Endothelial cell (in vitro differentiated cells): ENCODE measurements at regions not wholly inside any gene's neighbourhood (a gene's known extent, or its start where the extent isn't known, plus 50 kb on each side); places are given as distances from the start of the nearest gene placed in this dataset.

Experiments
- DNase-seq: peaks from one replicate; pipeline ENCODE4 v3.0.0; 2021; ENCODE audit warnings: low spot score
- H3K27ac Mint-ChIP-seq: one replicate; pipeline ENCODE4 v1.8.0; 2021; ENCODE audit warnings: mixed read lengths, inconsistent platforms; ENCODE audit not compliant: unreplicated experiment
- H3K27me3 Mint-ChIP-seq: one replicate; pipeline ENCODE4 v1.8.0; 2021; ENCODE audit warnings: mild to moderate bottlenecking, moderate library complexity, mixed read lengths, inconsistent platforms; ENCODE audit not compliant: unreplicated experiment
- H3K36me3 Mint-ChIP-seq: one replicate; pipeline ENCODE4 v1.8.0; 2021; ENCODE audit warnings: mild to moderate bottlenecking, low read depth, mixed read lengths, inconsistent platforms; ENCODE audit not compliant: unreplicated experiment
- H3K4me1 Mint-ChIP-seq: one replicate; pipeline ENCODE4 v1.8.0; 2021; ENCODE audit warnings: mild to moderate bottlenecking, mixed read lengths, inconsistent platforms; ENCODE audit not compliant: unreplicated experiment
- H3K4me3 Mint-ChIP-seq: one replicate; pipeline ENCODE4 v1.8.0; 2021; ENCODE audit warnings: mild to moderate bottlenecking, mixed read lengths, inconsistent platforms; ENCODE audit not compliant: unreplicated experiment
- H3K9me3 Mint-ChIP-seq: one replicate; pipeline ENCODE4 v1.8.0; 2021; ENCODE audit warnings: mixed read lengths, inconsistent platforms; ENCODE audit not compliant: unreplicated experiment
- TF ChIP-seq, protein P1 (sequence below): fragments of 200-600 bp; sonication (generic); IDR thresholded peaks from one replicate; pipeline ENCODE4 v1.5.0; 2021; ENCODE audit warnings: antibody characterized with exemption; ENCODE audit not compliant: unreplicated experiment

DNA sequence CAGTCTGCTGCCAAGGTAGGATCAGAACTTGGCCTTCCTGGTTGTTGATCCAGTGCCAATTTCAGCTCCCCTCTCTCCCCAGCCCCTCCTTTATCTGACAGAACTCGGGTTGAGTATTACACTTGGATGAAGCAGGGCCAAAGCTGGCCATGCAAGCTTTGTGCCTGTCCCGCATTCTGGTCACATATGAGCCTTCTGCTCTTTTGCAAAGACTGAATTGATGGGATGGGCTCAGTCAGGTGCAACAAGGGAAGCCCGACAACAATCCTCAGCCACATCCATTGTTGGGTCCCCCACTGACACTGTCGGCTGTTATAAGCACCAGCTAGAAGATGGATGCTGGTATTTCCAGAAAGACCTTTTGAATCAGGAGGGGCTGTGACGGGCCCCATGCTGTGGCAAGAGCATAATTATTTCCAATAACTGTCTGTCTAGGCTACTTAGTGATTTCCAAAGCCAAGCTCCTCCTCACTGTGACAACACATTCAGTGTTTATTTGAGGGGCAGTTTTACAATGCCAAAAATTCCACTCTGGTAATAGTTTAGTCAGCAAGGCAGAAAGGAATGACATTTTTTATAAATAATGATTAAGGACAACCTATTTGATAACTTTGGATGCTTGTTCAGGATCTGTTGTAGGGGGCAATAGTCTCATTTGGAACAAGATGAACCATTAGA lies 146.8 kb upstream of the FRMD4B start:
- no peak overlapping the region for H3K27ac Mint-ChIP-seq
- no peaks in the 10 kb centered on the region for H3K36me3 Mint-ChIP-seq
- H3K4me3 Mint-ChIP-seq = no peak overlapping the region
- DNase-seq = no peak
- H3K9me3 Mint-ChIP-seq = no peaks in the 10 kb centered on the region
- peaks cover 4% of the 10 kb centered on the region for H3K4me1 Mint-ChIP-seq
- TF ChIP-seq, protein P1, sequence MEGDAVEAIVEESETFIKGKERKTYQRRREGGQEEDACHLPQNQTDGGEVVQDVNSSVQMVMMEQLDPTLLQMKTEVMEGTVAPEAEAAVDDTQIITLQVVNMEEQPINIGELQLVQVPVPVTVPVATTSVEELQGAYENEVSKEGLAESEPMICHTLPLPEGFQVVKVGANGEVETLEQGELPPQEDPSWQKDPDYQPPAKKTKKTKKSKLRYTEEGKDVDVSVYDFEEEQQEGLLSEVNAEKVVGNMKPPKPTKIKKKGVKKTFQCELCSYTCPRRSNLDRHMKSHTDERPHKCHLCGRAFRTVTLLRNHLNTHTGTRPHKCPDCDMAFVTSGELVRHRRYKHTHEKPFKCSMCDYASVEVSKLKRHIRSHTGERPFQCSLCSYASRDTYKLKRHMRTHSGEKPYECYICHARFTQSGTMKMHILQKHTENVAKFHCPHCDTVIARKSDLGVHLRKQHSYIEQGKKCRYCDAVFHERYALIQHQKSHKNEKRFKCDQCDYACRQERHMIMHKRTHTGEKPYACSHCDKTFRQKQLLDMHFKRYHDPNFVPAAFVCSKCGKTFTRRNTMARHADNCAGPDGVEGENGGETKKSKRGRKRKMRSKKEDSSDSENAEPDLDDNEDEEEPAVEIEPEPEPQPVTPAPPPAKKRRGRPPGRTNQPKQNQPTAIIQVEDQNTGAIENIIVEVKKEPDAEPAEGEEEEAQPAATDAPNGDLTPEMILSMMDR = no peak
- peaks cover 2% of the 10 kb centered on the region for H3K27me3 Mint-ChIP-seq

DNA sequence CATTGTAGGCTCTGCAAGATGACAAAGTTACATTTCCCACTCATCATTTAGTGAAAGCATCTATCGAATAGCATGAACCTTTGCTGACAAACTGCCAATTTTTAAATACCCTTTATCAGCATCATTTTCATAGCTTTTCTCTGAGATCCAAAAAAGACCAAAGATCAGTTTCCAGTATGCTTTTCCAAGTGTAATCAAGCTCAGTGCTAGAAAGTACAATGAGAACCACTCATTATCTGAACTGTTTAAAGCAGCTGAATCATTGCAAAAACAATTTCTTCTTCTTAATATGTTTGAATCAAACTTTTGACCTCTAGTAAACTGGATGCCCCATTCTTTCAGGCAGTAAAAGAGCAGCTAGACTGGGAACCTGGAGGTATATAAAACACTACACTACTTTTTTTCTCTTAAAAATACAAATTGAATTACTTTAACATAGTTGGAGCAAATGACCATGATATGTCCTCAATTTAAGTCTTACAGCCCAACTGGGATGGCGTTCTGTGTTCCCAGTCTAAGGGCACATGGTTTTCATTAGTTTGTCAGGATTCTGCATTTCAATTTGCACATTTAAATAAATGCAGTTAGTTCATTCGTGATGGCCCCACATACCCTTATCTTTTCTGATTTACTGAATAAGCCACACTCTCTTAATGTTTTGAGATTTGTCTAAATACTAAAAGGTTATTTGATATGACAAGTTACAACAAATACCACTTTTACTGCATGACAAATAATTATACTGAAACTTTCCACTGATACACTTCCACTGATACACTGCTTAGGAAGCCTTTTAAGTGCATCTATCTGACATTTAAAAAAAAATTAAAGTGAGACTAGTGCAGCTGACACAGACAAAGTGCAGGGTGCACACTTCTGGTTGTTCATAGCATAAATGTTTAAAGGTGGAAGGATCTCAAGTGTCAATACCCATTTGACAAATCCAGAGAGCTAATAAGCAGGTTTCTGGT lies 146.0 kb upstream of the FRMD4B start:
- TF ChIP-seq, protein P1 = no peak
- H3K4me3 Mint-ChIP-seq = no peak overlapping the region
- DNase-seq = no peak
- H3K27me3 Mint-ChIP-seq = peaks cover 2% of the 10 kb centered on the region
- H3K27ac Mint-ChIP-seq = no peak overlapping the region
- no peaks in the 10 kb centered on the region for H3K36me3 Mint-ChIP-seq
- no peaks in the 10 kb centered on the region for H3K9me3 Mint-ChIP-seq
- H3K4me1 Mint-ChIP-seq = peaks cover 8% of the 10 kb centered on the region

DNA sequence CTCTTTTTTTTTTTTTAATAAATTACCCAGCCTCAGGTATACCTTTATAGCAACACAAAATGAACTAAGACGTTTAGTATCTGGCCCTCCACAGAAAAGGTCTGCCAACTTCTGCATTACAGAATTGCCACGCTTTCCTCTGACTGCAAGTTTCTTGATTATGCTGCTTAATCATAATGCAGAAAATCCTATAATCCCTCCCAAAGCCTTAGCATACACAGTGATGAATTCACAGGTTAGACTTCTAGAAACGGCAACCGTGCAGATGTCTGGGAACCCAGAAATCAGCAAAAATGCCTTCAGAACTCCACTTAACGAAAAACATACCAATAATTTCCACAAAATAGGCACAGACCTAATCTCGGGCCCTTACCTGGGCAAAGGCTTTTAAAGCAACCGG lies 144.7 kb upstream of the FRMD4B start:
- H3K4me3 Mint-ChIP-seq = no peak overlapping the region
- no peak for DNase-seq
- TF ChIP-seq, protein P1 = no peak
- no peaks in the 10 kb centered on the region for H3K9me3 Mint-ChIP-seq
- H3K27me3 Mint-ChIP-seq = peaks cover 2% of the 10 kb centered on the region
- H3K36me3 Mint-ChIP-seq = no peaks in the 10 kb centered on the region
- H3K27ac Mint-ChIP-seq = no peak overlapping the region
- peaks cover 18% of the 10 kb centered on the region for H3K4me1 Mint-ChIP-seq

DNA sequence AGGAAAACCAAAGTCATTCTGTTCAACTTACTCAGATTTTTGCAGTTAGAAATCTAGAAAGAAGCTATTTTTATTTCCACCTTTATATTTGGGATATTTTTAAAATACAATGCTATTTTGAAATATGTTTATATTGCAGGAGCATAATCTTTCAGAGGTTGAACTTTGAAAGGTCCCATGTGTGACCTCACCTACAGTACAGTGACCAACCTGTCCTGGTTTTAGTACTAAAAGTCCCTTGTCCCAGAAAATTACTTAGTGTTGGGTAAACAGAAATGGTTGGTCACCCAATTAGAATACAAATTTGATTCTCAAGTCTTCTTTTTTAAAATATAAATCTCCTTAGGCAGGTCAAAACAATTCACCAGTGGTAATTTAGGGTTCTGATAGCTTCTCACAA lies 141.6 kb upstream of the FRMD4B start:
- Mint-ChIP-seq H3K4me3 (no peak overlapping the region), H3K27ac (no peak overlapping the region), H3K9me3 (no peaks in the 10 kb centered on the region), H3K36me3 (peaks cover 5% of the 10 kb centered on the region), H3K4me1 (peaks cover 25% of the 10 kb centered on the region), H3K27me3 (peaks cover 2% of the 10 kb centered on the region)
- DNase-seq = no peak
- TF ChIP-seq, protein P1 = no peak

DNA sequence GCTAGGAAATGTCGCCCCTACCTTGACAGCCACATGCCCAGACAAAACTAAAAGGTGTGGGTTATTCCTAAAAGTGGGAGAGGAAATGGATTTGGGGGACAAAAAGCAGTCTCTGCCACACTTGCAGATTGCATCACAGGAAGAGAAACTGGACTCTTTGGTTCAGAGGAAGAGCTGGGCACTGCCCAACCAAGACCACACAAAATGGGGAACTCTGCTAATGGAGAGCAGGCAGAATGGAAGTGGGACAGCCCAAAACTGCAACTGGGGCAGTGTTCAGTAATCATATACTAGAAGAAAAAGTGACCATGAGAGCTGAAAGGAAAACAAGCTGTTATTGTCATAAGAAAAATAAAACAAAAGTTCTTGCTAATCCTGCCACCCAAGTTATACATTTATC lies 138.9 kb upstream of the FRMD4B start:
- Mint-ChIP-seq H3K4me1 (peaks cover 25% of the 10 kb centered on the region), H3K9me3 (no peaks in the 10 kb centered on the region), H3K27me3 (peaks cover 2% of the 10 kb centered on the region), H3K4me3 (no peak overlapping the region), H3K36me3 (peaks cover 5% of the 10 kb centered on the region), H3K27ac (no peak overlapping the region)
- DNase-seq = no peak
- TF ChIP-seq, protein P1 = no peak
